ENCODE measurements at regions not wholly inside any gene's neighbourhood (a gene's known extent, or its start where the extent isn't known, plus 50 kb on each side); places are given as distances from the start of the nearest gene placed in this dataset.
"Not testable (repeated sequence)": the region's sequence is repeated elsewhere in the genome, so short reads cannot be mapped to it uniquely, and the experiment has no call there.

- DNase-seq: no peak
Observed at GRCh38 chr2:122077114-122077513, 321.7 kb downstream of the TSN start.

GRCh38 chr2:122077771-122078170 is 322.3 kb downstream of the TSN start:
- DNase-seq: no peak

- no peak for DNase-seq
Observed at GRCh38 chr2:122078451-122078850, 323.0 kb downstream of the TSN start.

- no peak for DNase-seq
Observed at GRCh38 chr2:122079844-122080243, 324.4 kb downstream of the TSN start.

- no peak for DNase-seq
Observed at GRCh38 chr2:122080316-122080715, 324.9 kb downstream of the TSN start.

GRCh38 chr2:122080871-122081270 is 325.4 kb downstream of the TSN start:
- DNase-seq: no peak

- DNase-seq: no peak
Observed at GRCh38 chr2:122081751-122082150, 326.3 kb downstream of the TSN start.

GRCh38 chr2:122083256-122084048 is 328.0 kb downstream of the TSN start:
- no peak for DNase-seq

GRCh38 chr2:122085672-122086071 is 330.2 kb downstream of the TSN start:
- not testable (repeated sequence) for DNase-seq

GRCh38 chr2:122094557-122094956 is 339.1 kb downstream of the TSN start:
- no peak for DNase-seq

GRCh38 chr2:122096761-122097160 is 341.3 kb downstream of the TSN start:
- DNase-seq: no peak

- DNase-seq: no peak
Observed at GRCh38 chr2:122098306-122098705, 342.9 kb downstream of the TSN start.

GRCh38 chr2:122100346-122100745 is 344.9 kb downstream of the TSN start:
- no peak for DNase-seq

GRCh38 chr2:122100756-122101155 is 345.3 kb downstream of the TSN start:
- DNase-seq: no peak

GRCh38 chr2:122101319-122101718 is 345.9 kb downstream of the TSN start:
- DNase-seq: no peak

- DNase-seq: no peak
Observed at GRCh38 chr2:122105171-122105876, 349.9 kb downstream of the TSN start.

GRCh38 chr2:122105877-122106206 is 350.4 kb downstream of the TSN start:
- DNase-seq: no peak

- DNase-seq: no peak
Observed at GRCh38 chr2:122108186-122108585, 352.7 kb downstream of the TSN start.

GRCh38 chr2:122112216-122113005 is 357.0 kb downstream of the TSN start:
- DNase-seq: no peak

- no peak for DNase-seq
Observed at GRCh38 chr2:122114421-122114820, 359.0 kb downstream of the TSN start.

- no peak for DNase-seq
Observed at GRCh38 chr2:122117371-122117770, 361.9 kb downstream of the TSN start.

- no peak for DNase-seq
Observed at GRCh38 chr2:122129399-122129798, 373.9 kb downstream of the TSN start.

- DNase-seq: no peak
Observed at GRCh38 chr2:122132147-122132691, 376.8 kb downstream of the TSN start.
